Activated CD4-positive, alpha-beta T cell treated with anti-CD3 and anti-CD28 coated beads, Interleukin-2, amount 50 U/mL, for 24 hours (primary cell): ENCODE measurements at regions not wholly inside any gene's neighbourhood (a gene's known extent, or its start where the extent isn't known, plus 50 kb on each side); places are given as distances from the start of the nearest gene placed in this dataset.
"Not testable (repeated sequence)": the region's sequence is repeated elsewhere in the genome, so short reads cannot be mapped to it uniquely, and the experiment has no call there.

Source experiments
- DNase-seq, 2 donors: peaks; one replicate each; pipeline ENCODE4 v3.0.0-alpha.2; 2020; ENCODE audit warnings: low read depth in 1 of 2, low spot score in 1 of 2

GRCh38 chr3:135629701-135630408 lies 335.7 kb upstream of the PPP2R3A start:
- DNase-seq: no peak

- no peak for DNase-seq
These were observed 332.9 kb upstream of the PPP2R3A start for GRCh38 chr3:135632556-135633065.

GRCh38 chr3:135633078-135633477 lies 332.4 kb upstream of the PPP2R3A start:
- no peak for DNase-seq

GRCh38 chr3:135636596-135636995 lies 328.9 kb upstream of the PPP2R3A start:
- DNase-seq: no peak

GRCh38 chr3:135637013-135637412 lies 328.5 kb upstream of the PPP2R3A start:
- no peak for DNase-seq

GRCh38 chr3:135641761-135642160 lies 323.8 kb upstream of the PPP2R3A start:
- no peak for DNase-seq

DNA sequence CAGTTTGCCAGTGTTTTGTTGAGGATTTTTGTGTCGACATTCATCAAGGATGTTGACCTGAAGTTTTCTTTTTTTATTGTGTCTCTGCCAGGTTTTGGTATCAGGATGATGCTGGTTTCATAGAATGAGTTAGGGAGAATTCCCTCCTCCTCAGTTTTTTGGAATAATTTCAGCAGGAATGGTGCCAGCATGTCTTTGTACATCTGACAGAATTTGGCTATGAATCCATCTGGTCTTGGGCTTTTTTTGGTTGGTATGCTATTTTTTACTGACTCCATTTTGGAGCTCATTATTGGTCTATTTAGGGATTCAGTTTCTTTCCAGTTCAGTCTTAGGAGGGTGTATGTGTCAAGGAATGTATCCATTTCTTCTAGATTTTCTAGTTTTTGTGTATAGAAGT lies 320.0 kb upstream of the PPP2R3A start:
- no peak for DNase-seq

DNA sequence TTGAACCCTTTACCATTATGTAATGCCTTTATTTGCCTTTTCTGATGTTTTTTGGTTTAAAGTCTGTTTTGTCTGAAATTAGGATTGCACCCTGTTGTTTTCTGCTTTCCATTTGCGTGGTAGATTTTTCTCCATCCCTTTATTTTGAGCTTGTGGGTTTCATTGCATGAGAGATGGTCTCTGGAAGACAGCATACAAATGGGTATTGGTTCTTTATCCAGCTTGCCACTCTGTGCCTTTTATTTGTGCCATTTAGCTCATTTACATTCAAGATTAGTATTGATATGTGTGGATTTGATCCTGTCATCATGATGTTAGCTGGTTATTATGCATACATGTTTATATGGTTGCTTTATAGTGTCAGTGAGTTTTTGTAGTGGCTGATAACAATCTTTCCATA lies 318.7 kb upstream of the PPP2R3A start:
- no peak for DNase-seq

GRCh38 chr3:135649361-135649760 lies 316.2 kb upstream of the PPP2R3A start:
- DNase-seq: no peak

- no peak for DNase-seq
These were observed 315.2 kb upstream of the PPP2R3A start for GRCh38 chr3:135650309-135650708.

DNA sequence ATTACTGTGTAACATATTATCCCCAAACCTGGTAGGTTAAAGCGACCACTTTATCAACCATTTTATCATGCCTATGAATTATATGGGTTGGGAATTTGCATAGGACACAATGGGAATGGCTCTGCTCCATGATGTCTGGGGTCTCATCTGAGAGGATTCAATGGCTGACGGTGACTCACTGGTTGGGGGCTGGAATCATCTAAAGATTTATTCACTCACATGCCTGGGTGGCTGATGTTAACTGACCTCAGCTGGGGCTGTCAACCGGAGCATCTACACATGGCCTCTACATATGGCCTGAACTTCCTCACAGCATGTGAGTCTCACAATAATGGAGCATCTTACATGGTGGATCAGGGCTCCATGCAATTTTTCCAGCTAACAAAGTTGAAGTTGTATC lies 313.1 kb upstream of the PPP2R3A start:
- no peak for DNase-seq

DNA sequence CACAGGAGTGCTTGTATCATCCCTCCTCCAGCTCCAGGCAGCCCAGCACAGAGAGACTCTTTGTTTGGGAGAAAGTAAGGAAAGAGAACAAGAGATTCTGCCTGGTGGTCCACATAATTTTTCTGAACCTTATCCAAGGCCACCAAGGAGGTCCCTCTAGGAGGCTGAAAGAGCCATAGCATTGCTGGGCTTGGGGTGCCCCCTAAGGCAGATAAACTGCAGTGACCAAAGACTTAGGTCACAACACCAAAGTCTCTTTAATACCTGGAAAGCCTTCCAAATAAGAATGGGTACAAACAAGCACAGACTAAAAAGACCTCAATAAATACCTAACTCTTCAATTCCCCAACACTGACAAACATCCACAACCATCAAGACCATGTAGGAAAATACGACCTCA lies 310.2 kb upstream of the PPP2R3A start:
- no peak for DNase-seq

DNA sequence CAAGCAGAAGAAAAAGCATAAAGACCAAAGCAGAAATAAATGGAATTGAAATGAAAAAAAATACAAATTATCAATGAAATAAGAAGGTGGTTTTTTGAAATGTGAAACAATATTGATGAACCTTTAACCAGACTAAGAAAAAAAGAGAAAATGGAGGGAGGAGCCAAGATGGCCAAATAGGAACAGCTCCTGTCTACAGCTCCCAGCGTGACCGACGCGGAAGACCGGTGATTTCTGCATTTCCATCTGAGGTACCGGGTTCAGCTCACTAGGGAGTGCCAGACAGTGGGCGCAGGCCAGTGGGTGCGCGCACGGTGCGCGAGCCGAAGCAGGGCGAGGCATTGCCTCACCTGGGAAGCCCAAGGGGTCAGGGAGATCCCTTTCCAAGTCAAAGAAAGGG lies 307.1 kb upstream of the PPP2R3A start:
- DNase-seq: not testable (repeated sequence)

- no peak for DNase-seq
These were observed 298.5 kb upstream of the PPP2R3A start for GRCh38 chr3:135667061-135667460.

DNA sequence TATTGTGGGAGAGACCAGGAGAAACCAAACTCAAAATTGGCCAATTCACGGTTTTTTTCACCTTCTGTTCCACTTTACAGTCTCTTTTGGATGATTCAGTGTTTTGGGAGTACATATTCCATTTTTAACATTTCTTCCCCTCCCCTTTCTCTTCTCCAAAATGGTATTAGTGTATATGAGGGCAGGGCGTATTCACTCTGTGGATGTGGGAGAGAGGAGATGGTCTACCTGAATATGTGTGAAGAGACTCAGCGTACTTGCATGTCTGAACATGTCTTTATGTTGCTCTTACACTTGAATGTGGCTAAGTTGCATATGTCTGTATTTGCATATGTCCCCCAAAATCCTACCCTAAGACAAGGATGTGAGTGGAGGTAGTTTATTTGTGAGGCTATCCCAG lies 291.0 kb upstream of the PPP2R3A start:
- DNase-seq: no peak

DNA sequence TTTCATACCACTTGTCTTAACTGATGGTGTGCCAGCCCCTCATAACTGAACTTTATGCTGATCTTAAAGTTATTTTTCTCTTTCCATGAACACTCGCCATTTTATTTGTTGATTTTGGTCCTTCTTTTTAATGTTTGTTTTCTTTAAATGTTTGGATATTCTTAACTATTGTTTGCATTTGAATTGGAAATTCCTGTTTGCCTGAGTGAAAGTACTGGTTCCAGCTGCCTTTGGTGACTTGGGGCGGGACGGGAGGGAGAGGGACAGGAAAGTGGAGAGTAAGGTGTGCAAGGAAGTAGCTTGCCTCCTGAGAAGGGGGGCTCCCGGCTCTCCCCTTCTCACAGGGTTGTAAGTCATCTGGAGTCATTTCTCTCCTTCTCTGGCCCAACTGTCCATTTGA lies 287.1 kb upstream of the PPP2R3A start:
- DNase-seq: no peak

DNA sequence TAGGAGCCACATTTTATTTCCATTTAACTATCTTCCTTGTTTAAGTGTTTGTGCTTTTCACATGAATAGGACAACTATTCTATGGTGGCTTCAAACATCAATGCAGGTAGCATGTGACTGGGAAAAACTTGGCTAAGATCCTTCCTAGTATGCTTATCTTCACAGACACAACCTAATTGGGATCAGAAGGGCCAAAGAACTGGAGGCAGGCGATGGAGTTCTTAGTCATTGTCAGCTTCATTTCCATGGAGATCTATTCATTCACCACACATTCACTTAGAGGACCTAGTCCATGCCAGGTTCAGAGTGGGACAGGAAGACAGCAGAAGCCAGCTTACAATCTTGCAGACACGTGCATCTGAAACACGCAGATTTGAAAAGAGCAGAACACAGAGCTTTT lies 277.5 kb upstream of the PPP2R3A start:
- DNase-seq: no peak

DNA sequence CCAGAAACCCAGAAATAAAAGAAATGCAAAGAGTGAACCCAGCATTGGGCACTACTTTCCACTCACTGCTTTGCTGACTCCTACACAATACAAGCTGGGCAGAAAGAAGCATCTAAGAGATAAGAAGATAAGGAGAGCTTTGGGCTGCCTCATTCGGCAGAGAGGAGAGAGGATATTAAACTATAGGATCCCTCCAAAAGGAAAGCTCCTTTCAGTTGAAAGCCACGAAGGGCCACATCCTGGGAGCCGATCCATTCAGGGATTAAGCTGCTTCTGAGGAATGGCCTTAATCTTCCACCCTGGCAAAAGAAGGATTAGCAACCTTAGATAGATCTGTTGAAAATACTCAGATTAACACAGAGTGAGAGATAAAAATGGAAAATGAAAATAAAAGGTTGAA lies 274.9 kb upstream of the PPP2R3A start:
- no peak for DNase-seq

GRCh38 chr3:135691240-135691639 lies 274.3 kb upstream of the PPP2R3A start:
- DNase-seq: no peak

DNA sequence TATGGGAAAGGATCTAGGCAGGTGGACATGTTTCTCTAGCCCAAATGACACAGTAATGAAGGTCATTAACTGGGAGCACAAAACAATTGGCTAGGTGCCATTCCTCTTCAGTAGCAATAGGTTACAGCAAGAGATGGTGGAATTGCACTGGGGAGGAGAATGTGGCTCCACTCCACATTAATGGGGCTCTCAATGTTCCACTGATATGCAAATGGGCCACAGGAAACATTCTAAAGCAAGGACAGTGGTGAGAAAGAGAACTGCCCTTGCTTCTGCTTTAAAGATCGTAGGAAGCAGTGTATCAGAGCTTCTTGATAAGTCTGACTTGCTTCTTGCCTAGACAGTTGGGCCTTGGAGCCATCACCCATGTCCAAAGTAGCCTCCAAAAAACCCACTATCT lies 271.4 kb upstream of the PPP2R3A start:
- no peak for DNase-seq

DNA sequence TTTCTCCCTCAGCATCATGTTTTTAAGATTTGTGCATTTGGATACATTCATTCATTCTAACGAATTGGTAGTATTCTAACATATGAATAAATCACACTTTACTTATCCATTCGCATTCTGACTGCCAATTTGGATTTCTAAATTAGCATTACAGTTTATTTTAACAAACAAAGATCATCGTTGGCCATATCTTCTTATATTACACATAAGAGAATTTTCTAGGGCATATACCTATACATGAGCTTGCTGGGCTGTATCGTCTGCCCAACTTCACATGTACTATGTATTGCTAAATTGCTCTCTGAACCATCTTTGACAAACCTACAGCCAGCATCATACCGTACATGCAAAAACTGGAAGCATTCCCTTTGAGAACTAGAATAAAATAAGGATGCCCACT lies 265.8 kb upstream of the PPP2R3A start:
- DNase-seq: no peak

- no peak for DNase-seq
These were observed 258.7 kb upstream of the PPP2R3A start for GRCh38 chr3:135706758-135707375.

- DNase-seq: no peak
These were observed 246.1 kb upstream of the PPP2R3A start for GRCh38 chr3:135719449-135719848.
